Astrocyte (in vitro differentiated cells and primary cell): ENCODE measurements at regions not wholly inside any gene's neighbourhood (a gene's known extent, or its start where the extent isn't known, plus 50 kb on each side); places are given as distances from the start of the nearest gene placed in this dataset.

Experiments used
- DNase-seq: peaks from one replicate; pipeline ENCODE4 v3.0.0-alpha.2; 2010; ENCODE audit warnings: low read depth
- FAIRE-seq: peaks from 2 replicates; lab custom pipeline; 2011; peaks lifted over from hg19 to GRCh38; lab: Jason Lieb, UNC
- H2AFZ ChIP-seq: 2 replicates; pipeline ENCODE4 v1.6.0; 2012; ENCODE audit warnings: low read depth, low read length, inconsistent platforms
- H3K27ac ChIP-seq: 2 replicates; pipeline ENCODE4 v1.5.1; 2011; ENCODE audit warnings: low read depth, low read length, inconsistent platforms
- H3K27me3 ChIP-seq: 2 replicates; pipeline ENCODE4 v1.6.0; 2011; ENCODE audit warnings: low read length, inconsistent platforms; ENCODE audit not compliant: insufficient read depth
- H3K36me3 ChIP-seq: 2 replicates; pipeline ENCODE4 v1.5.1; 2011; ENCODE audit warnings: low read length, inconsistent platforms; ENCODE audit not compliant: insufficient read depth
- H3K4me1 ChIP-seq: 2 replicates; pipeline ENCODE4 v1.5.1; 2011; ENCODE audit warnings: low read length, inconsistent platforms; ENCODE audit not compliant: insufficient read depth
- H3K4me2 ChIP-seq: 2 replicates; pipeline ENCODE4 v1.6.0; 2012; ENCODE audit warnings: low read length, inconsistent platforms
- H3K4me3 ChIP-seq: 2 replicates; pipeline ENCODE4 v1.5.1; 2011; ENCODE audit warnings: low read depth, mild to moderate bottlenecking, low read length, inconsistent platforms; ENCODE audit not compliant: insufficient read depth
- H3K79me2 ChIP-seq: 2 replicates; pipeline ENCODE4 v1.6.0; 2012; ENCODE audit warnings: mild to moderate bottlenecking, low read length, inconsistent platforms; ENCODE audit not compliant: insufficient read depth
- H3K9ac ChIP-seq: 2 replicates; pipeline ENCODE4 v1.6.0; 2012; ENCODE audit warnings: mild to moderate bottlenecking, low read length, inconsistent platforms
- H3K9me3 ChIP-seq: 2 replicates; pipeline ENCODE4 v1.5.1; 2012; ENCODE audit warnings: low read depth, mild to moderate bottlenecking, low read length, inconsistent platforms; ENCODE audit not compliant: insufficient read depth
- H4K20me1 ChIP-seq: 2 replicates; pipeline ENCODE4 v1.6.0; 2012; ENCODE audit warnings: low read length, inconsistent platforms; ENCODE audit not compliant: insufficient read depth
- H3K27ac Mint-ChIP-seq: one replicate; pipeline ENCODE4 v1.8.0; 2021; ENCODE audit warnings: mild to moderate bottlenecking, mixed read lengths; ENCODE audit not compliant: unreplicated experiment
- H3K27me3 Mint-ChIP-seq: one replicate; pipeline ENCODE4 v1.8.0; 2021; ENCODE audit warnings: low read depth, mixed read lengths; ENCODE audit not compliant: unreplicated experiment
- H3K36me3 Mint-ChIP-seq: one replicate; pipeline ENCODE4 v1.8.0; 2021; ENCODE audit warnings: low read depth, mixed read lengths; ENCODE audit not compliant: unreplicated experiment
- H3K4me1 Mint-ChIP-seq: one replicate; pipeline ENCODE4 v1.8.0; 2021; ENCODE audit warnings: low read depth, mixed read lengths; ENCODE audit not compliant: unreplicated experiment
- H3K4me3 Mint-ChIP-seq: one replicate; pipeline ENCODE4 v1.8.0; 2021; ENCODE audit warnings: mild to moderate bottlenecking, moderate library complexity, mixed read lengths; ENCODE audit not compliant: unreplicated experiment
- H3K9me3 Mint-ChIP-seq: one replicate; pipeline ENCODE4 v1.8.0; 2021; ENCODE audit warnings: mild to moderate bottlenecking, mixed read lengths; ENCODE audit not compliant: unreplicated experiment
- EZH2 ChIP-seq: IDR thresholded peaks from 2 replicates; pipeline ENCODE4 v1.6.1; 2012; ENCODE audit warnings: mild to moderate bottlenecking, low read length, inconsistent platforms; ENCODE audit not compliant: insufficient read depth
- TF ChIP-seq, protein P1 (sequence below): IDR thresholded peaks from 2 replicates; pipeline ENCODE4 v1.5.1; 2011; ENCODE audit warnings: low read depth, mild to moderate bottlenecking, inconsistent platforms, low read length, moderate library complexity; ENCODE audit not compliant: insufficient read depth

DNA sequence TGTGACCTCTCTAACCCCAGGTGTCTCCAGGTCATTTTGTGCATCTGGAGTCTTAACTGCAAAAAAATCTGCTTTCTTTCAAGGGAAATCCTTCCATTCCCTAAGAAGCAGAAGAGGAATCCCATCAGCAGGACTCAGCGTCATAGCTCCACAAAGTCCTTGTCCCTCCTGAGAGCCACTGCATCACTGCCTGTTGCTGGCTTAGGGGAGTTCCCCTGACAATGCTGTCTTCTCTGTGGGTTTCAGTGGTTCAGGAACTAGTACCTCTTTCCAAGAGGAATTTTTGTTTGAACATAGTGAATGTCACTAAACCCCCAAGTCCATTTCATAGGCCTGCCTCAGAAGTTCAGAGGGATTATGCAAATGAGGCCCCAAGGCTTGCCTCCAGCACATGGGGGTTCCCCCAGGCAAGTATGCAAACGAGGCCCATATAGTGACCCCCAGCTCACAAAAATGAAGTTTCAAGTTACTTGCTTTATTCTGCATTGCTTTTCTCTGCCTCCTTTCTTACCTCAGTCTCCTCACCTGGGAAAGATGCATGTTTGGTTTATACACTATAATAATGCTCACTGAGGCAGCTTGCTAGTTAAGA, 513.9 kb upstream of the MEX3C start:
- H4K20me1 ChIP-seq: no peaks in the 10 kb centered on the region
- peaks cover 5% of the 10 kb centered on the region for H3K9me3 ChIP-seq
- no peak overlapping the region for H3K27ac ChIP-seq
- DNase-seq: no peak
- Mint-ChIP-seq H3K9me3 (peaks cover 28% of the 10 kb centered on the region), H3K4me1 (peaks cover 2% of the 10 kb centered on the region), H3K27me3 (peaks cover 4% of the 10 kb centered on the region), H3K36me3 (peaks cover 4% of the 10 kb centered on the region), H3K4me3 (no peak overlapping the region), H3K27ac (no peak overlapping the region)
- H3K4me2 ChIP-seq: no peak overlapping the region
- H2AFZ ChIP-seq: no peak overlapping the region
- no peak overlapping the region for H3K9ac ChIP-seq
- no peaks in the 10 kb centered on the region for H3K36me3 ChIP-seq
- no peaks in the 10 kb centered on the region for H3K4me1 ChIP-seq
- H3K27me3 ChIP-seq: no peaks in the 10 kb centered on the region
- FAIRE-seq: no peak
- no peak for TF ChIP-seq EZH2
- TF ChIP-seq, protein P1, sequence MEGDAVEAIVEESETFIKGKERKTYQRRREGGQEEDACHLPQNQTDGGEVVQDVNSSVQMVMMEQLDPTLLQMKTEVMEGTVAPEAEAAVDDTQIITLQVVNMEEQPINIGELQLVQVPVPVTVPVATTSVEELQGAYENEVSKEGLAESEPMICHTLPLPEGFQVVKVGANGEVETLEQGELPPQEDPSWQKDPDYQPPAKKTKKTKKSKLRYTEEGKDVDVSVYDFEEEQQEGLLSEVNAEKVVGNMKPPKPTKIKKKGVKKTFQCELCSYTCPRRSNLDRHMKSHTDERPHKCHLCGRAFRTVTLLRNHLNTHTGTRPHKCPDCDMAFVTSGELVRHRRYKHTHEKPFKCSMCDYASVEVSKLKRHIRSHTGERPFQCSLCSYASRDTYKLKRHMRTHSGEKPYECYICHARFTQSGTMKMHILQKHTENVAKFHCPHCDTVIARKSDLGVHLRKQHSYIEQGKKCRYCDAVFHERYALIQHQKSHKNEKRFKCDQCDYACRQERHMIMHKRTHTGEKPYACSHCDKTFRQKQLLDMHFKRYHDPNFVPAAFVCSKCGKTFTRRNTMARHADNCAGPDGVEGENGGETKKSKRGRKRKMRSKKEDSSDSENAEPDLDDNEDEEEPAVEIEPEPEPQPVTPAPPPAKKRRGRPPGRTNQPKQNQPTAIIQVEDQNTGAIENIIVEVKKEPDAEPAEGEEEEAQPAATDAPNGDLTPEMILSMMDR: no peak
- no peaks in the 10 kb centered on the region for H3K79me2 ChIP-seq
- H3K4me3 ChIP-seq: no peak overlapping the region

- FAIRE-seq (no peak), DNase-seq (no peak)
- H3K4me1 ChIP-seq: no peaks in the 10 kb centered on the region
- H3K36me3 Mint-ChIP-seq: no peaks in the 10 kb centered on the region
- no peak overlapping the region for H3K4me2 ChIP-seq
- H3K27me3 Mint-ChIP-seq: peaks cover 4% of the 10 kb centered on the region
- H3K36me3 ChIP-seq: no peaks in the 10 kb centered on the region
- H3K9ac ChIP-seq: no peak overlapping the region
- H4K20me1 ChIP-seq: no peaks in the 10 kb centered on the region
- no peak overlapping the region for H3K27ac Mint-ChIP-seq
- no peak overlapping the region for H3K27ac ChIP-seq
- peaks cover 5% of the 10 kb centered on the region for H3K9me3 ChIP-seq
- H3K4me1 Mint-ChIP-seq: peaks cover 2% of the 10 kb centered on the region
- H3K4me3 Mint-ChIP-seq: no peak overlapping the region
- no peaks in the 10 kb centered on the region for H3K79me2 ChIP-seq
- TF ChIP-seq, protein P1: no peak
- TF ChIP-seq EZH2: no peak
- no peak overlapping the region for H2AFZ ChIP-seq
- H3K9me3 Mint-ChIP-seq: peaks cover 14% of the 10 kb centered on the region
- H3K4me3 ChIP-seq: no peak overlapping the region
- H3K27me3 ChIP-seq: no peaks in the 10 kb centered on the region
Observed at GRCh38 chr18:51712821-51713220, 515.3 kb upstream of the MEX3C start.

DNA sequence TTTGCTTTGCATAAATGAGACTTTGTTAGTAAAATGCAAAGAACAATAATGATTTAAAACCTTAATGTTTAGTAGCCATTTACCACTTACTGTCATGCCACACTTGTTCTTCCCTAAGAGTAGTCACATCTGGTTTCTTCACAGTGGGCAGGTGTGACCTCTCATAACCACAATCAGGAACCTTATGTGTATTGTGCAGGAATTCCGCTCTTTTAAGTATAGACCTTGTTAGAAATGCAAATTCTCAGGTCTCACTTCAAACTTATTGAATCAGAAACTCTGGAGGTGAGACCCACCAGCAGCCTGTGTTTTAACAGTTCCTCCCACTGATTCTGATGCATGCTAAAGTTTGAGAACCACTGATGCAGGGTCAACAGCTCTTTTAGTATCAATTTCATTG, 518.8 kb upstream of the MEX3C start:
- no peak overlapping the region for H3K27ac ChIP-seq
- peaks cover 8% of the 10 kb centered on the region for H3K9me3 Mint-ChIP-seq
- H3K36me3 ChIP-seq: no peaks in the 10 kb centered on the region
- no peak overlapping the region for H3K4me3 ChIP-seq
- DNase-seq (no peak), FAIRE-seq (no peak)
- peaks cover 2% of the 10 kb centered on the region for H3K9me3 ChIP-seq
- no peaks in the 10 kb centered on the region for H4K20me1 ChIP-seq
- H3K4me1 Mint-ChIP-seq: peaks cover 3% of the 10 kb centered on the region
- no peaks in the 10 kb centered on the region for H3K27me3 Mint-ChIP-seq
- TF ChIP-seq EZH2: no peak
- TF ChIP-seq, protein P1: no peak
- H3K4me3 Mint-ChIP-seq: no peak overlapping the region
- no peaks in the 10 kb centered on the region for H3K4me1 ChIP-seq
- no peak overlapping the region for H3K27ac Mint-ChIP-seq
- H2AFZ ChIP-seq: no peak overlapping the region
- H3K36me3 Mint-ChIP-seq: no peaks in the 10 kb centered on the region
- H3K9ac ChIP-seq: no peak overlapping the region
- no peak overlapping the region for H3K4me2 ChIP-seq
- H3K79me2 ChIP-seq: no peaks in the 10 kb centered on the region
- H3K27me3 ChIP-seq: no peaks in the 10 kb centered on the region
